Mesenchymal stem cell (in vitro differentiated cells and primary cell): ENCODE measurements at regions not wholly inside any gene's neighbourhood (a gene's known extent, or its start where the extent isn't known, plus 50 kb on each side); places are given as distances from the start of the nearest gene placed in this dataset.

Source experiments
- DNase-seq: peaks from one replicate; pipeline ENCODE4 v3.0.0-alpha.2; 2013
- H2AFZ ChIP-seq: one replicate; pipeline ENCODE4 v1.6.1; 2013; ENCODE audit warnings: low read depth, mild to moderate bottlenecking, control low read depth, inconsistent platforms, low read length, moderate library complexity
- H2AK5ac ChIP-seq: 2 replicates; pipeline ENCODE4 v1.6.1; 2013; ENCODE audit warnings: low read length, moderate library complexity, mild to moderate bottlenecking, inconsistent platforms; ENCODE audit not compliant: severe bottlenecking
- H2BK120ac ChIP-seq: one replicate; pipeline ENCODE4 v1.6.1; 2013; ENCODE audit warnings: low read depth, mild to moderate bottlenecking, inconsistent platforms, low read length, moderate library complexity
- H2BK12ac ChIP-seq, 2 experiments: one replicate each; pipeline ENCODE4 v1.6.1; 2013; ENCODE audit warnings: inconsistent platforms in 2 of 2, low read length in 2 of 2, mild to moderate bottlenecking in 2 of 2, moderate library complexity in 2 of 2, control low read depth in 1 of 2
- H2BK15ac ChIP-seq: one replicate; pipeline ENCODE4 v1.6.1; 2013; ENCODE audit warnings: mild to moderate bottlenecking, low read depth, inconsistent platforms; ENCODE audit not compliant: poor library complexity, severe bottlenecking
- H2BK5ac ChIP-seq: 2 replicates; pipeline ENCODE4 v1.6.1; 2013; ENCODE audit warnings: low read depth, mild to moderate bottlenecking, low read length, control low read depth, inconsistent platforms; ENCODE audit not compliant: poor library complexity, severe bottlenecking
- H3K14ac ChIP-seq, 2 experiments: one replicate each; pipeline ENCODE4 v1.6.1; 2013; ENCODE audit warnings: inconsistent platforms in 2 of 2, low read length in 2 of 2, control low read depth in 1 of 2, mild to moderate bottlenecking in 1 of 2, moderate library complexity in 1 of 2
- H3K18ac ChIP-seq, 2 experiments: one replicate each; pipeline ENCODE4 v1.6.1; 2013; ENCODE audit warnings: inconsistent platforms in 2 of 2, low read length in 2 of 2, control low read depth in 1 of 2, low read depth in 1 of 2, mild to moderate bottlenecking in 1 of 2
- H3K23ac ChIP-seq, 2 experiments: one replicate each; pipeline ENCODE4 v1.6.1; 2013; ENCODE audit warnings: inconsistent platforms in 2 of 2, low read length in 2 of 2, mild to moderate bottlenecking in 2 of 2, moderate library complexity in 2 of 2, control low read depth in 1 of 2
- H3K27ac ChIP-seq: 2 replicates; pipeline ENCODE4 v1.5.1; 2013; ENCODE audit warnings: mild to moderate bottlenecking, moderate library complexity, low read length, control low read depth, inconsistent platforms; ENCODE audit not compliant: poor library complexity, severe bottlenecking
- H3K27me3 ChIP-seq, 2 experiments: 2 replicates each; pipeline versions ENCODE4 v1.6.1 to v1.7.0; 2013; ENCODE audit warnings: low read length in 2 of 2, mild to moderate bottlenecking in 2 of 2, moderate library complexity in 2 of 2, control low read depth in 1 of 2, inconsistent platforms in 1 of 2; ENCODE audit not compliant: control insufficient read depth in 1 of 2, insufficient read depth in 1 of 2
- H3K36me3 ChIP-seq, 2 experiments: 2 replicates each; pipeline versions ENCODE4 v1.6.1 to v1.7.0; 2013; ENCODE audit warnings: low read length in 2 of 2, control low read depth in 1 of 2, inconsistent platforms in 1 of 2, low read depth in 1 of 2, mild to moderate bottlenecking in 1 of 2; ENCODE audit not compliant: insufficient read depth in 2 of 2, control insufficient read depth in 1 of 2
- H3K4ac ChIP-seq, 2 experiments: one replicate each; pipeline ENCODE4 v1.6.1; 2013; ENCODE audit warnings: inconsistent platforms in 2 of 2, low read length in 2 of 2, mild to moderate bottlenecking in 2 of 2, moderate library complexity in 2 of 2, control low read depth in 1 of 2, low read depth in 1 of 2
- H3K4me1 ChIP-seq: 2 replicates; pipeline ENCODE4 v1.6.1; 2013; ENCODE audit warnings: low read depth, low read length, control low read depth; ENCODE audit not compliant: control insufficient read depth, insufficient read depth
- H3K4me2 ChIP-seq: 2 replicates; pipeline ENCODE4 v1.6.1; 2013; ENCODE audit warnings: low read length, mild to moderate bottlenecking, inconsistent platforms; ENCODE audit not compliant: poor library complexity, severe bottlenecking
- H3K4me3 ChIP-seq, 2 experiments: 2 replicates each; pipeline versions ENCODE4 v1.5.1 to v1.7.0; 2013; ENCODE audit warnings: low read length in 2 of 2, mild to moderate bottlenecking in 2 of 2, control low read depth in 1 of 2, low read depth in 1 of 2; ENCODE audit not compliant: insufficient read depth in 1 of 2
- H3K79me1 ChIP-seq: replicated peaks from 2 replicates; pipeline ENCODE4 v1.6.1; 2013; ENCODE audit warnings: mild to moderate bottlenecking, control low read depth, low read length, inconsistent platforms; ENCODE audit not compliant: poor library complexity, severe bottlenecking
- H3K9ac ChIP-seq: 2 replicates; pipeline ENCODE4 v1.7.0; 2013; ENCODE audit warnings: mild to moderate bottlenecking, low read length, moderate library complexity
- H3K9me3 ChIP-seq: 2 replicates; pipeline ENCODE4 v1.7.0; 2013; ENCODE audit warnings: mild to moderate bottlenecking, low read length; ENCODE audit not compliant: control insufficient read depth
- H4K8ac ChIP-seq: one replicate; pipeline ENCODE4 v1.6.1; 2013; ENCODE audit warnings: inconsistent platforms, mild to moderate bottlenecking, low read length, moderate library complexity
- H4K91ac ChIP-seq: one replicate; pipeline ENCODE4 v1.6.1; 2013; ENCODE audit warnings: mild to moderate bottlenecking, low read length, inconsistent platforms
- WGBS: methylation state at CpG from one replicate; pipeline ENCODE4 v1.1.7; 2013; ENCODE audit warnings: mixed read lengths; 5-methylcytosine and 5-hydroxymethylcytosine counted together

- Histone ChIP-seq H3K27me3 (no peaks in the 10 kb centered on the region), H3K9ac (no peak overlapping the region), H3K27ac (no peak overlapping the region), H3K4me3 (no peak overlapping the region), H3K4me1 (no peaks in the 10 kb centered on the region), H4K8ac (no peak overlapping the region), H4K91ac (no peak overlapping the region), H2BK12ac (no peak overlapping the region), H2AK5ac (no peak overlapping the region), H2BK120ac (no peak overlapping the region), H3K79me1 (no peaks in the 10 kb centered on the region), H3K4ac (no peak overlapping the region), H3K23ac (no peak overlapping the region), H3K14ac (no peak overlapping the region), H2BK15ac (no peak overlapping the region), H2AFZ (no peak overlapping the region), H3K36me3 (no peaks in the 10 kb centered on the region), H3K4me2 (no peak overlapping the region), H2BK5ac (no peak overlapping the region), H3K18ac (no peak overlapping the region), H3K9me3 (peaks cover 19% of the 10 kb centered on the region)
- DNase-seq: peak; percentile 9
- WGBS: 78% methylated on average over 1 of the region's 2 CpGs
Observed at GRCh38 chr4:58935332-58935731, 1825.1 kb upstream of the IGFBP7 start.

GRCh38 chr4:58936436-58936835, 1826.3 kb upstream of the IGFBP7 start:
- no peaks in the 10 kb centered on the region for H3K79me1 ChIP-seq
- H2AFZ ChIP-seq: no peak overlapping the region
- WGBS: no CpG with 5 or more reads among the region's 1 CpG
- no peaks in the 10 kb centered on the region for H3K4me1 ChIP-seq
- no peak overlapping the region for H3K27ac ChIP-seq
- no peak overlapping the region for H2BK5ac ChIP-seq
- H3K4me2 ChIP-seq: no peak overlapping the region
- H3K23ac ChIP-seq: no peak overlapping the region
- H3K4me3 ChIP-seq: no peak overlapping the region
- no peak overlapping the region for H3K9ac ChIP-seq
- no peaks in the 10 kb centered on the region for H3K36me3 ChIP-seq
- H4K91ac ChIP-seq: no peak overlapping the region
- no peak overlapping the region for H2AK5ac ChIP-seq
- no peak overlapping the region for H3K18ac ChIP-seq
- no peak overlapping the region for H2BK120ac ChIP-seq
- peaks cover 19% of the 10 kb centered on the region for H3K9me3 ChIP-seq
- H2BK12ac ChIP-seq: no peak overlapping the region
- no peak overlapping the region for H3K4ac ChIP-seq
- no peak overlapping the region for H2BK15ac ChIP-seq
- H4K8ac ChIP-seq: no peak overlapping the region
- no peaks in the 10 kb centered on the region for H3K27me3 ChIP-seq
- no peak overlapping the region for H3K14ac ChIP-seq
- DNase-seq: no peak

DNA sequence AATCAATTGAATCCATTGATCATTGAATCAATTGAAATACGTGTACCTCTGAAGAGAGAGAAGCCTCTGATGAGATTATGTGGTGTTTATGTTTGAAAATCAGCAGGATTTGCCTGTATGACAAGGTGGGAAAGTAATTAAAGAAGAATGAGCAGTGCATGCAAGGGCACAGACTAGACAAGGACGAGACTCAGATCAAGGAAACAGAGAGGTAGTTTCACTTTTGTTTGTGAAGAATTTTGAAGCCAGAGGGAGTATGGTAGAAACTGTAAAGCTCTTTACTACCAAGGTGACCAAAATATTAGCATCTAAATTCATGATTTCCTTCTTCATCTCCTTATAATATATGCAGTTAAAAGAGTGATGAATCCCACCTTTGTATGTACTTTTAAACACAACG, 1830.0 kb upstream of the IGFBP7 start:
- Histone ChIP-seq H2BK12ac (no peak overlapping the region), H3K36me3 (no peaks in the 10 kb centered on the region), H3K18ac (no peak overlapping the region), H4K91ac (no peak overlapping the region), H4K8ac (no peak overlapping the region), H2BK15ac (no peak overlapping the region), H3K27ac (no peak overlapping the region), H3K27me3 (no peaks in the 10 kb centered on the region), H3K9ac (no peak overlapping the region), H2AK5ac (no peak overlapping the region), H3K4me3 (no peak overlapping the region), H2AFZ (no peak overlapping the region), H3K23ac (no peak overlapping the region), H3K79me1 (no peaks in the 10 kb centered on the region), H3K4me1 (no peaks in the 10 kb centered on the region), H2BK120ac (no peak overlapping the region), H3K4ac (no peak overlapping the region), H3K9me3 (peaks cover 8% of the 10 kb centered on the region), H2BK5ac (no peak overlapping the region), H3K4me2 (no peak overlapping the region), H3K14ac (no peak overlapping the region)
- WGBS: 81% methylated on average over 2 of the region's 3 CpGs
- peak; percentile 1 for DNase-seq

DNA sequence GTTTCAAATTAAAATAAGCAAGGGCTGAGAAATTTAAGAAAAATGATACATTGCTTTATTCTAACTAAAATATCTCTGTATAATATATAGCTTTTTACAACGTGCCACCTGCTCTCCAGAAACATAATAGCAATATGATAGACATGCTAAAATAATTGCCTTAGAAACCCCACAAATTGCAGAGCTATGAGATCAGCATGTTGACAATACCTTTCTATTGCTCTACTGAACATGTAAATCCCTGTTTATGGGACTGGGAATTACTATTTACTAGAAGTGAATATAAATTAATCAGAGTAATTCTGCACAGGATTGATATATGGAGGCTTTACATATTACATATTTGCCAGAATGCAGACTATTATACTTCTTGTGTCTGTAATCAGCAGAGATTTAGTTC, 1831.1 kb upstream of the IGFBP7 start:
- Histone ChIP-seq H2AFZ (no peak overlapping the region), H2BK12ac (no peak overlapping the region), H3K4ac (no peak overlapping the region), H3K4me3 (no peak overlapping the region), H3K27ac (no peak overlapping the region), H4K8ac (no peak overlapping the region), H3K18ac (no peak overlapping the region), H2AK5ac (no peak overlapping the region), H3K4me1 (no peaks in the 10 kb centered on the region), H3K27me3 (no peaks in the 10 kb centered on the region), H3K9me3 (peaks cover 6% of the 10 kb centered on the region), H4K91ac (no peak overlapping the region), H3K14ac (no peak overlapping the region), H2BK120ac (no peak overlapping the region), H3K79me1 (no peaks in the 10 kb centered on the region), H3K36me3 (no peaks in the 10 kb centered on the region), H3K9ac (no peak overlapping the region), H2BK5ac (no peak overlapping the region), H3K23ac (no peak overlapping the region), H3K4me2 (no peak overlapping the region), H2BK15ac (no peak overlapping the region)
- 67% methylated on average over 1 of the region's 1 CpG for WGBS
- no peak for DNase-seq
